Endothelial cell (in vitro differentiated cells): ENCODE measurements at regions not wholly inside any gene's neighbourhood (a gene's known extent, or its start where the extent isn't known, plus 50 kb on each side); places are given as distances from the start of the nearest gene placed in this dataset.
A peak's percentile ranks its signal among the peaks of the same experiment; 100 is the strongest.
"Not testable (repeated sequence)": the region's sequence is repeated elsewhere in the genome, so short reads cannot be mapped to it uniquely, and the experiment has no call there.

ENCODE experiments used
- DNase-seq: peaks from one replicate; pipeline ENCODE4 v3.0.0; 2021; ENCODE audit warnings: low spot score
- H3K27ac Mint-ChIP-seq: one replicate; pipeline ENCODE4 v1.8.0; 2021; ENCODE audit warnings: mixed read lengths, inconsistent platforms; ENCODE audit not compliant: unreplicated experiment
- H3K27me3 Mint-ChIP-seq: one replicate; pipeline ENCODE4 v1.8.0; 2021; ENCODE audit warnings: mild to moderate bottlenecking, moderate library complexity, mixed read lengths, inconsistent platforms; ENCODE audit not compliant: unreplicated experiment
- H3K36me3 Mint-ChIP-seq: one replicate; pipeline ENCODE4 v1.8.0; 2021; ENCODE audit warnings: mild to moderate bottlenecking, low read depth, mixed read lengths, inconsistent platforms; ENCODE audit not compliant: unreplicated experiment
- H3K4me1 Mint-ChIP-seq: one replicate; pipeline ENCODE4 v1.8.0; 2021; ENCODE audit warnings: mild to moderate bottlenecking, mixed read lengths, inconsistent platforms; ENCODE audit not compliant: unreplicated experiment
- H3K4me3 Mint-ChIP-seq: one replicate; pipeline ENCODE4 v1.8.0; 2021; ENCODE audit warnings: mild to moderate bottlenecking, mixed read lengths, inconsistent platforms; ENCODE audit not compliant: unreplicated experiment
- H3K9me3 Mint-ChIP-seq: one replicate; pipeline ENCODE4 v1.8.0; 2021; ENCODE audit warnings: mixed read lengths, inconsistent platforms; ENCODE audit not compliant: unreplicated experiment
- TF ChIP-seq, protein P1 (sequence below): fragments of 200-600 bp; sonication (generic); IDR thresholded peaks from one replicate; pipeline ENCODE4 v1.5.0; 2021; ENCODE audit warnings: antibody characterized with exemption; ENCODE audit not compliant: unreplicated experiment

DNA sequence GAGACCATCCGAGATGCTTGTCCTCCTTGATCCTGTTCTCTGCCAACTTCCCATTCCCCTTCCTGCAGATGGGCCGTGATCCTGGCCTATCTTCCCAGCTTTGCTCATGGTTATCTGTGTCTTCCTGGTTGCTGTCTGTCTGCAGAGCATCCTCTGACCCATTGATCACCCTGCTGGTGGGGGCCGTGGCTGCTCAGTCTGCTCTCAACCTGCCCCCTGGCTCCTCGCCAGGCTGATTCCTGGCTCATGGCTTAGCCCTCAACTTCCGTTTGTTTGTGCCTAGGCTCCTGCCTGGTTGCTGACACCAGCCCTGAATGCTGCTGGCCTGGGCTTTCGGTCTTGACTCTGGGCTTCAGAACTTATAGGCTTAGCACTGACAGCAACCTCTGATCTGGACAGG lies 67.1 kb upstream of the SMIM15 start:
- Mint-ChIP-seq H3K9me3 (no peaks in the 10 kb centered on the region), H3K27me3 (peaks cover 2% of the 10 kb centered on the region), H3K4me3 (no peak overlapping the region), H3K27ac (peak overlapping the region; percentile 44), H3K4me1 (peaks cover 11% of the 10 kb centered on the region), H3K36me3 (no peaks in the 10 kb centered on the region)
- no peak for DNase-seq
- TF ChIP-seq, protein P1, sequence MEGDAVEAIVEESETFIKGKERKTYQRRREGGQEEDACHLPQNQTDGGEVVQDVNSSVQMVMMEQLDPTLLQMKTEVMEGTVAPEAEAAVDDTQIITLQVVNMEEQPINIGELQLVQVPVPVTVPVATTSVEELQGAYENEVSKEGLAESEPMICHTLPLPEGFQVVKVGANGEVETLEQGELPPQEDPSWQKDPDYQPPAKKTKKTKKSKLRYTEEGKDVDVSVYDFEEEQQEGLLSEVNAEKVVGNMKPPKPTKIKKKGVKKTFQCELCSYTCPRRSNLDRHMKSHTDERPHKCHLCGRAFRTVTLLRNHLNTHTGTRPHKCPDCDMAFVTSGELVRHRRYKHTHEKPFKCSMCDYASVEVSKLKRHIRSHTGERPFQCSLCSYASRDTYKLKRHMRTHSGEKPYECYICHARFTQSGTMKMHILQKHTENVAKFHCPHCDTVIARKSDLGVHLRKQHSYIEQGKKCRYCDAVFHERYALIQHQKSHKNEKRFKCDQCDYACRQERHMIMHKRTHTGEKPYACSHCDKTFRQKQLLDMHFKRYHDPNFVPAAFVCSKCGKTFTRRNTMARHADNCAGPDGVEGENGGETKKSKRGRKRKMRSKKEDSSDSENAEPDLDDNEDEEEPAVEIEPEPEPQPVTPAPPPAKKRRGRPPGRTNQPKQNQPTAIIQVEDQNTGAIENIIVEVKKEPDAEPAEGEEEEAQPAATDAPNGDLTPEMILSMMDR: no peak

DNA sequence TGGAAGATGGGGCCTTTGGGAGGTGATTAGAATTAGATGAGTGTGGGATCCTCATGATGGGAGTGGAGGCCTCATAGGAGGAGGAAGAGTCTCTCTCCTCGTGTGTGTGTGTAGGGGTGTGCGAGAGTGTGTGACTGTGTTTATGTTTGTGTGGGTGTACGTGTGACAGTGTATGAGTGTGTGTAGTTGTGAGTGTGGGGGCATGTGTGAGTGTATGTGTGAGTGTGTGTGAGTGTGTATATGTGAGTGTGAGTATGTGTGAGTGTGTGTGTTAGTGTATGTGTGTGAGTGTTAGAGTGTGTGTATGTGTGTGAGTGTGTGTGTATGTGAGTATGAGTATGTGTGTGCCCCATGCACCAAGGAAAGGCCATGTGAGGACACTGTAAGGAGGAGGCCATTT lies 68.2 kb upstream of the SMIM15 start:
- Mint-ChIP-seq H3K27ac (no peak overlapping the region), H3K9me3 (no peaks in the 10 kb centered on the region), H3K27me3 (peaks cover 2% of the 10 kb centered on the region), H3K36me3 (no peaks in the 10 kb centered on the region), H3K4me1 (peaks cover 11% of the 10 kb centered on the region), H3K4me3 (no peak overlapping the region)
- DNase-seq: no peak
- TF ChIP-seq, protein P1: no peak

DNA sequence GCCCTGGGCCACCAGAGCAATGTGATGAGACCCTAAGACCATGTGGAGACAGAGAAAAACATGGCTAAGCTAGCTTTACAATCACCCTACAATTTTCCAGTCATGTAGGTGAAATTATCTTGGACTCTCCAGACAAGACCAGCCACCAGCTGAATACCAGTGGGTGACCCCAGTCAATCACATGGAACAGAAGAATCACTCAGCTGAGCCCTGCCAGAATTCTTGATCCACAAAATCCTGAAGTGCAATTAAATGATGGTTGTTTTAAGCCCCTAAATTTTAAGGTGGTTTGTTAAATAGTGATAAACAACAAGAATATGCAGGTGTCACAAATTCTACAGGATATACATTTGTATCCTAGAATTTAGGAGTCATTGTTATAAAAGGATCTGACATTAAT lies 69.5 kb upstream of the SMIM15 start:
- Mint-ChIP-seq H3K4me3 (no peak overlapping the region), H3K27me3 (peaks cover 2% of the 10 kb centered on the region), H3K36me3 (no peaks in the 10 kb centered on the region), H3K9me3 (no peaks in the 10 kb centered on the region), H3K4me1 (peaks cover 11% of the 10 kb centered on the region), H3K27ac (no peak overlapping the region)
- TF ChIP-seq, protein P1: no peak
- no peak for DNase-seq

DNA sequence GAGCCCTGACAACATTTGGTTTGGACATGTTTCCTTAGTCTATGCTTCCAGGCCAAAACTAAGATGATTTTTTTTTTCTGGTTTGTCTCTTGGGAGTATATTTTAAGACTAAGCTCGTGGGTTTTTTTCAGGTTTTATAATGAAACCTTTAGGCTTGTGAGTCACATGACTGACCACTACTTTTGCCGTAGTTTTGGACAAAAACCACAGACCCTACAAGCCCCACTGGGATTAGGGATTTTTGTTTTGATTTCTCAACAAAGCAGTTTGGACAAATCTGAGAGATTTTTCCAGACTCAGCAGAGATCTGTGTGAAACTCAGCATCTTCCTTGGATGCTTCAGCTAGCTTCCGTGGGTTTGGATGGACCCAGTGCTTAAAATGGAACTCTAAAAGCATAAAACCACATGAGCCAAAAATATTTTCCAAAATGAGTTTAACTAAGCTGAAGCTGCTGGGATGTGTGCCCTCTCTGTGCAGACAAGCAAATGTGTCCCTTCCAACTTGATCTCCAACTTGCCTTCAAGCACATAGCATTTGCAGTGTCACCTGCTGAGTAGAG lies 70.3 kb upstream of the SMIM15 start:
- H3K4me1 Mint-ChIP-seq: peaks cover 11% of the 10 kb centered on the region
- no peak overlapping the region for H3K4me3 Mint-ChIP-seq
- TF ChIP-seq, protein P1: no peak

DNA sequence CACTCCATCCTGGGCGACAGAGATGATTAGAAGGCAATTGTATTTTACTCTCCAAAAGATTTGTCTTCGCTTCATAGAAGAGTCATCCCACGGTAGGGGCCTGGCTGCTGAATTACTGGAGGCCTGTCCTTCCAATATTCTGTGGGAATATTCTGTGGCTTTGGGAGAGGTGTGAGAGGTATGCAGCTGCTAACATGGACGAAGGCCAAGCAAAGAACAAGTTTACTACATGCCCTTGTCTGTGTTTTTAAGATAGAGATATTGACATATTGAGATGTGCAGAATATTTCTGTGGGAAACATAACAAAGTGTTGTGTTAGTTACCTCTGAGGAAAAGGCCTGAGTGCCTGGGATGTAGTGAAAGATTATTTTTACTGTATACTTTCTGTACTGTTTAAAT lies 71.8 kb upstream of the SMIM15 start:
- TF ChIP-seq, protein P1: no peak
- no peak overlapping the region for H3K27ac Mint-ChIP-seq
- peaks cover 4% of the 10 kb centered on the region for H3K27me3 Mint-ChIP-seq
- H3K36me3 Mint-ChIP-seq: peaks cover 3% of the 10 kb centered on the region
- no peak overlapping the region for H3K4me3 Mint-ChIP-seq
- no peak for DNase-seq
- no peaks in the 10 kb centered on the region for H3K9me3 Mint-ChIP-seq
- H3K4me1 Mint-ChIP-seq: peaks cover 10% of the 10 kb centered on the region

More for the DNA sequence above, 70.3 kb upstream of the SMIM15 start:
- Mint-ChIP-seq H3K27ac (no peak overlapping the region), H3K27me3 (peaks cover 2% of the 10 kb centered on the region), H3K36me3 (no peaks in the 10 kb centered on the region), H3K9me3 (no peaks in the 10 kb centered on the region)
- no peak for DNase-seq

DNA sequence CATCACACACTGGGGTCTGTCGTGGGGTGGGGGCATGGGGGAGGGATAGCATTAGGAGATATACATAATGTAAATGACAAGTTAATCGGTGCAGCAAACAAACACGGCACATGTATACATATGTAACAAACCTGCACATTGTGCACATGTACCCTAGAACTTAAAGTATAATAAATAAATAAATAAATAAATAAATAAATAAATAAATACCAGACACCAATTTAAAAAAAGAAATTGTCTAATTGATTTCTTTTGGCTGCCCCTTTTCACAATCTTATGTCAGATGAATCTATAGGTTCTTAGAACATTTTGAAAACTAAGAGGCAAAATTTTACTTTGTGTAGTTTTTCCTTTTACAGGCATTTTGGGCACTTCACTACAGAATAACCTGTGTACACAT lies 74.4 kb upstream of the SMIM15 start:
- H3K36me3 Mint-ChIP-seq, DNase-seq, H3K27ac Mint-ChIP-seq, H3K4me3 Mint-ChIP-seq, H3K27me3 Mint-ChIP-seq, H3K9me3 Mint-ChIP-seq, H3K4me1 Mint-ChIP-seq: not testable (repeated sequence)
